Left lung (tissue), 4 donors: ENCODE measurements at regions not wholly inside any gene's neighbourhood (a gene's known extent, or its start where the extent isn't known, plus 50 kb on each side); places are given as distances from the start of the nearest gene placed in this dataset.
A peak's percentile ranks its signal among the peaks of the same experiment; 100 is the strongest.

ENCODE experiments used
- ATAC-seq: fragments of 200-7000 bp; cut with Tn5 transposase; one replicate; pipeline ENCODE4 v1.9.1; 2020; ENCODE audit warnings: moderate library complexity
- DNase-seq, 4 donors: peaks; one replicate each; pipeline ENCODE4 v3.0.0-alpha.2; 2013 to 2020
- H3K27ac ChIP-seq, 2 donors: fragments of 200-600 bp; sonication (generic) in 1 of 2; one replicate each; pipeline versions ENCODE4 v1.5.0 to v1.8.0; 2020 to 2021
- H3K27me3 ChIP-seq, 2 donors: fragments of 200-600 bp; sonication (generic) in 1 of 2; one replicate each; pipeline versions ENCODE4 v1.5.0 to v1.8.0; 2020 to 2021
- H3K36me3 ChIP-seq, 2 donors: fragments of 200-600 bp; sonication (generic) in 1 of 2; one replicate each; pipeline versions ENCODE4 v1.5.0 to v1.8.0; 2020 to 2021
- H3K4me1 ChIP-seq, 2 donors: fragments of 200-600 bp; one replicate each; pipeline ENCODE4 v1.8.0; 2021
- H3K4me3 ChIP-seq, 2 donors: fragments of 200-600 bp; sonication (generic) in 1 of 2; one replicate each; pipeline versions ENCODE4 v1.5.0 to v1.8.0; 2020 to 2021; ENCODE audit warnings: mild to moderate bottlenecking in 1 of 2
- H3K9me3 ChIP-seq, 2 donors: fragments of 200-600 bp; sonication (generic) in 1 of 2; one replicate each; pipeline versions ENCODE4 v1.5.0 to v1.8.0; 2020 to 2021
- CTCF ChIP-seq, 2 donors: fragments of 200-600 bp; sonication (generic) in 1 of 2; IDR thresholded peaks; one replicate each; pipeline versions ENCODE4 v1.5.0 to v1.8.0; 2021; ENCODE audit warnings: antibody characterized with exemption in 2 of 2
- intact Hi-C, 2 donors: fragments of 100-400 bp; cut with DNase I; formaldehyde crosslinking; loops; one replicate each; pipeline versions ENCODE4 v1.11.2 to v1.14.2; 2022
- donor health status: DM: no; HTN: yes; CAD: no.
- donor health status: DM: no; HTN: no; CAD: no.

- TF ChIP-seq CTCF (IDR thresholded peaks at IDR 0.05) = no peak
- no peak overlapping the region for H3K4me3 ChIP-seq
- DNase-seq = no peak
- peaks cover 0 to 6% of the 10 kb centered on the region in 2 donors for H3K4me1 ChIP-seq
- no peaks in the 10 kb centered on the region for H3K36me3 ChIP-seq
- no peaks in the 10 kb centered on the region for H3K9me3 ChIP-seq
- no peaks in the 10 kb centered on the region for H3K27me3 ChIP-seq
- intact Hi-C loops = no loop called here
- ATAC-seq = no peak
- no peak overlapping the region for H3K27ac ChIP-seq
Observed at GRCh38 chr12:67424784-67425183, 155.6 kb downstream of the CAND1 start.

GRCh38 chr12:67425394-67425793 lies 156.2 kb downstream of the CAND1 start:
- no peak overlapping the region for H3K4me3 ChIP-seq
- intact Hi-C loops = no loop called here
- no peaks in the 10 kb centered on the region for H3K9me3 ChIP-seq
- DNase-seq (no peak), ATAC-seq (no peak)
- H3K27ac ChIP-seq = no peak overlapping the region
- H3K27me3 ChIP-seq = no peaks in the 10 kb centered on the region
- H3K4me1 ChIP-seq = peaks cover 0 to 6% of the 10 kb centered on the region in 2 donors
- TF ChIP-seq CTCF (IDR thresholded peaks at IDR 0.05) = no peak
- H3K36me3 ChIP-seq = no peaks in the 10 kb centered on the region

DNA sequence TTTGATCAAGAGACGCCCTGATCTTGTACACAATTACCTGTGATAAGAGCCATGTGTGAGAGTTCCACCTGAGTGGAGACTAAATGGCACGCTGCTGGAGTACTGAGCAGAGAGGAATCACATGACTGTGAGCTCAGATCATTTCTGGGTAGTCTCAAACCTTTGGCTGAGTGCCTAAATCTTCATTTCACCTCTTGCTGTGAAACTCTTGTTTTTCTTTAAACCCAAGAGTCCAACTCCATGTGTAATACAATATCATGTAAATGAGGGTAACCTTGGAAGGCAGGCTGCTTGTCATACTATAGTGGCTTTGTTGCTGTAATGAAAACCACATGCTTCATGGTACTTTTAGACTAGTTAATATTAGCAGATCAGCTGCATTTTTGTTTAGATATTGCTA lies 156.9 kb downstream of the CAND1 start:
- DNase-seq (peak in 1 of 4 donors; percentile 36), ATAC-seq (peak; percentile 73)
- intact Hi-C loops = no loop called here
- H3K27ac ChIP-seq = no peak overlapping the region
- H3K27me3 ChIP-seq = no peaks in the 10 kb centered on the region
- H3K4me1 ChIP-seq = peaks cover 0 to 6% of the 10 kb centered on the region in 2 donors
- H3K9me3 ChIP-seq = no peaks in the 10 kb centered on the region
- no peaks in the 10 kb centered on the region for H3K36me3 ChIP-seq
- no peak for TF ChIP-seq CTCF (IDR thresholded peaks at IDR 0.05)
- no peak overlapping the region for H3K4me3 ChIP-seq

- intact Hi-C loops = no loop called here
- no peak for DNase-seq
- no peak overlapping the region for H3K27ac ChIP-seq
- no peaks in the 10 kb centered on the region for H3K36me3 ChIP-seq
- no peaks in the 10 kb centered on the region for H3K27me3 ChIP-seq
- no peak overlapping the region for H3K4me3 ChIP-seq
- no peak for TF ChIP-seq CTCF (IDR thresholded peaks at IDR 0.05)
- no peaks in the 10 kb centered on the region for H3K9me3 ChIP-seq
- peaks cover 0 to 8% of the 10 kb centered on the region in 2 donors for H3K4me1 ChIP-seq
- ATAC-seq = no peak
Observed at GRCh38 chr12:67427336-67427735, 158.2 kb downstream of the CAND1 start.

GRCh38 chr12:67428431-67428830 lies 159.3 kb downstream of the CAND1 start:
- no peak for TF ChIP-seq CTCF (IDR thresholded peaks at IDR 0.05)
- peaks cover 0 to 8% of the 10 kb centered on the region in 2 donors for H3K4me1 ChIP-seq
- no peak overlapping the region for H3K4me3 ChIP-seq
- H3K27ac ChIP-seq = no peak overlapping the region
- intact Hi-C loops = no loop called here
- no peaks in the 10 kb centered on the region for H3K9me3 ChIP-seq
- DNase-seq (no peak), ATAC-seq (no peak)
- H3K36me3 ChIP-seq = no peaks in the 10 kb centered on the region
- no peaks in the 10 kb centered on the region for H3K27me3 ChIP-seq
